ENCODE measurements at regions not wholly inside any gene's neighbourhood (a gene's known extent, or its start where the extent isn't known, plus 50 kb on each side); places are given as distances from the start of the nearest gene placed in this dataset.

GRCh38 chr3:22121068-22121701, 370.2 kb upstream of the ZNF385D start:
- H3K9me3 ChIP-seq: no peaks in the 10 kb centered on the region
- no peak for DNase-seq (ENCODE audit: low spot score)
- H3K36me3 ChIP-seq: no peaks in the 10 kb centered on the region
- no peaks in the 10 kb centered on the region for H3K27me3 ChIP-seq
- TF ChIP-seq CTCF (IDR thresholded peaks at IDR 0.05): no peak
- H3K4me1 ChIP-seq: no peaks in the 10 kb centered on the region
- H3K27ac ChIP-seq: no peak overlapping the region
- H3K4me3 ChIP-seq: no peak overlapping the region

- no peaks in the 10 kb centered on the region for H3K36me3 ChIP-seq
- no peak overlapping the region for H3K27ac ChIP-seq
- H3K9me3 ChIP-seq: no peaks in the 10 kb centered on the region
- H3K27me3 ChIP-seq: no peaks in the 10 kb centered on the region
- H3K4me1 ChIP-seq: no peaks in the 10 kb centered on the region
- TF ChIP-seq CTCF (IDR thresholded peaks at IDR 0.05): no peak
- H3K4me3 ChIP-seq: no peak overlapping the region
- DNase-seq (ENCODE audit: low spot score): no peak
These were observed 371.6 kb upstream of the ZNF385D start for GRCh38 chr3:22122567-22122966.

DNA sequence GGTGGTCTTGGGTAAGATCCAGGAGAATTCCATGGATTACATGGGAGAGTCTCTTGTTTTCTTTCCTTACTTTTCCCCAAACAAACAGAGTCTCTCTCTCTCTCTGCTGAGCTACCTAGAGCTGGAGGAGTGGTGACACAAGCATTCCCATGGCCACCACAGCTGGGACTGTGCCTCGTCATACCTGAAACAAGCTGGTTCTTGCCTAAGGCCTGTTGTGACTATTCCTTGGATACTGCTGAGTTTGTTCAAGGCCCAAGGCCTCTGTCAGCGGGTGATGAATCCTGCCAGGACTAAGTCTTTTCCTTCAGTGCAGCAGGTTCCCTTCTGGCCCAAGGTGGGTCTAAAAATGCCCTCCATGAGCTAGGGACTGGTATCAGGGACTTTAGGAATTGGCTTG, 378.1 kb upstream of the ZNF385D start:
- Histone ChIP-seq H3K4me1 (no peaks in the 10 kb centered on the region), H3K36me3 (no peaks in the 10 kb centered on the region), H3K27me3 (no peaks in the 10 kb centered on the region), H3K9me3 (no peaks in the 10 kb centered on the region), H3K27ac (no peak overlapping the region), H3K4me3 (no peak overlapping the region)
- TF ChIP-seq CTCF (IDR thresholded peaks at IDR 0.05): no peak
- DNase-seq (ENCODE audit: low spot score): no peak

- no peaks in the 10 kb centered on the region for H3K4me1 ChIP-seq
- no peaks in the 10 kb centered on the region for H3K27me3 ChIP-seq
- TF ChIP-seq CTCF (IDR thresholded peaks at IDR 0.05): no peak
- H3K36me3 ChIP-seq: no peaks in the 10 kb centered on the region
- H3K4me3 ChIP-seq: no peak overlapping the region
- no peak overlapping the region for H3K27ac ChIP-seq
- DNase-seq (ENCODE audit: low spot score): no peak
- no peaks in the 10 kb centered on the region for H3K9me3 ChIP-seq
These were observed 390.8 kb upstream of the ZNF385D start for GRCh38 chr3:22141769-22142168.

- TF ChIP-seq CTCF (IDR thresholded peaks at IDR 0.05): no peak
- no peak for DNase-seq (ENCODE audit: low spot score)
- no peaks in the 10 kb centered on the region for H3K9me3 ChIP-seq
- H3K4me1 ChIP-seq: no peaks in the 10 kb centered on the region
- H3K4me3 ChIP-seq: no peak overlapping the region
- no peak overlapping the region for H3K27ac ChIP-seq
- no peaks in the 10 kb centered on the region for H3K36me3 ChIP-seq
- no peaks in the 10 kb centered on the region for H3K27me3 ChIP-seq
These were observed 396.2 kb upstream of the ZNF385D start for GRCh38 chr3:22147161-22147560.

DNA sequence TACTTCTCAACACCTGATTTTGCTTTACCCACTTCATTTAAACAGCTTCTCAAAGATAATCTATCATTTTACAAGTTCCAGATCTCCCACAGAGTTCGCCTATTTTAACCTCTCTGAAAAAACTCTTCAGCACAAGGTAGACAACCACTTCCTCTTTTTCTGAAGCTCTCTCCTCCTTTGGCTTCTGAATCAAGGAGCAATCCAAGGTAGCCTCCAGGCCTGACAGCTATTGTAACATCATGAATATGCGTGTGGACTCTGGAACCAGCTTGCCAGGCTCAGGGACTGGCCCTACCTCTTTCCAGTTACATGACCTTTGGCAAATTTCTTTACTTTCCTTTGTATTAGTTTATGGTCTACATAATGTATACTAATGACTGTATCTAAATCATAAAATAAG, 405.9 kb upstream of the ZNF385D start:
- DNase-seq (ENCODE audit: low spot score): no peak
- no peaks in the 10 kb centered on the region for H3K27me3 ChIP-seq
- TF ChIP-seq CTCF (IDR thresholded peaks at IDR 0.05): no peak
- H3K4me3 ChIP-seq: no peak overlapping the region
- H3K36me3 ChIP-seq: no peaks in the 10 kb centered on the region
- H3K27ac ChIP-seq: no peak overlapping the region
- H3K4me1 ChIP-seq: no peaks in the 10 kb centered on the region
- no peaks in the 10 kb centered on the region for H3K9me3 ChIP-seq
